Lower leg skin (tissue), 3 donors: ENCODE measurements at regions not wholly inside any gene's neighbourhood (a gene's known extent, or its start where the extent isn't known, plus 50 kb on each side); places are given as distances from the start of the nearest gene placed in this dataset.

Experiments
- CTCF ChIP-seq, 3 donors: fragments of 450-650 bp; IDR thresholded peaks; one replicate each; pipeline ENCODE4 v1.5.1; 2016; ENCODE audit warnings: antibody characterized with exemption in 3 of 3, mild to moderate bottlenecking in 3 of 3, moderate library complexity in 2 of 3
- POLR2A ChIP-seq, 2 donors: fragments of 450-650 bp; IDR thresholded peaks; one replicate each; pipeline ENCODE4 v1.6.1; 2016 to 2017; ENCODE audit warnings: antibody characterized with exemption in 2 of 2, mild to moderate bottlenecking in 1 of 2, moderate library complexity in 1 of 2

- TF ChIP-seq POLR2A (IDR thresholded peaks at IDR 0.05) = no peak
- TF ChIP-seq CTCF (IDR thresholded peaks at IDR 0.05) = no peak
These were observed 99.6 kb upstream of the PTCHD1 start for GRCh38 chrX:23235051-23235450.
